Neuronal stem cell (in vitro differentiated cells): ENCODE measurements at regions not wholly inside any gene's neighbourhood (a gene's known extent, or its start where the extent isn't known, plus 50 kb on each side); places are given as distances from the start of the nearest gene placed in this dataset.

Experiments
- DNase-seq: peaks from one replicate; pipeline ENCODE4 v3.0.0-alpha.2; 2013; ENCODE audit warnings: low spot score
- H2AFZ ChIP-seq: one replicate; pipeline ENCODE4 v1.6.1; 2013; ENCODE audit warnings: mild to moderate bottlenecking, low read length, inconsistent platforms
- H2AK5ac ChIP-seq: 2 replicates; pipeline ENCODE4 v1.6.1; 2013; ENCODE audit warnings: low read depth, mild to moderate bottlenecking, inconsistent platforms, low read length, moderate library complexity, mixed read lengths
- H2BK120ac ChIP-seq: 2 replicates; pipeline ENCODE4 v1.6.1; 2013; ENCODE audit warnings: low read depth, mild to moderate bottlenecking, inconsistent platforms, low read length, moderate library complexity, mixed read lengths
- H2BK12ac ChIP-seq: one replicate; pipeline ENCODE4 v1.6.1; 2013; ENCODE audit warnings: low read length, inconsistent platforms
- H2BK15ac ChIP-seq: 2 replicates; pipeline ENCODE4 v1.6.1; 2013; ENCODE audit warnings: mild to moderate bottlenecking, low read length, inconsistent platforms, mixed read lengths
- H2BK5ac ChIP-seq: one replicate; pipeline ENCODE4 v1.6.1; 2013; ENCODE audit warnings: inconsistent platforms, mild to moderate bottlenecking, low read length, moderate library complexity
- H3K14ac ChIP-seq: one replicate; pipeline ENCODE4 v1.6.1; 2013; ENCODE audit warnings: low read length, inconsistent platforms
- H3K18ac ChIP-seq: 2 replicates; pipeline ENCODE4 v1.6.1; 2013; ENCODE audit warnings: low read length, inconsistent platforms
- H3K23ac ChIP-seq: 2 replicates; pipeline ENCODE4 v1.6.1; 2013; ENCODE audit warnings: low read depth, mild to moderate bottlenecking, mixed read lengths, low read length, inconsistent platforms; ENCODE audit not compliant: poor library complexity
- H3K27ac ChIP-seq: replicated peaks from 3 replicates; pipeline ENCODE4 v1.5.1; 2013; ENCODE audit warnings: low read length, inconsistent platforms
- H3K27me3 ChIP-seq, 3 experiments: 2 replicates each; pipeline ENCODE4 v1.6.1; 2013; ENCODE audit warnings: low read length in 3 of 3, mild to moderate bottlenecking in 2 of 3, inconsistent platforms in 1 of 3, low read depth in 1 of 3, mixed read lengths in 1 of 3, moderate library complexity in 1 of 3; ENCODE audit not compliant: control insufficient read depth in 3 of 3, insufficient read depth in 3 of 3
- H3K36me3 ChIP-seq, 2 donors: replicated peaks in 1 of 2; 2 replicates each; pipeline ENCODE4 v1.6.1; 2013; ENCODE audit warnings: low read length in 2 of 2; ENCODE audit not compliant: control insufficient read depth in 2 of 2, insufficient read depth in 2 of 2
- H3K4ac ChIP-seq: 2 replicates; pipeline ENCODE4 v1.6.1; 2013; ENCODE audit warnings: inconsistent platforms, mild to moderate bottlenecking, low read length, moderate library complexity
- H3K4me1 ChIP-seq, 2 donors: 1 replicate in 1 of 2; 2 replicates in 1 of 2; pipeline ENCODE4 v1.6.1; 2013; ENCODE audit warnings: low read length in 2 of 2, low read depth in 1 of 2; ENCODE audit not compliant: control insufficient read depth in 2 of 2, insufficient read depth in 1 of 2
- H3K4me2 ChIP-seq: one replicate; pipeline ENCODE4 v1.6.1; 2013; ENCODE audit warnings: mild to moderate bottlenecking, low read length, inconsistent platforms; ENCODE audit not compliant: insufficient read depth, poor library complexity, severe bottlenecking
- H3K4me3 ChIP-seq, 2 donors: 2 replicates each; pipeline ENCODE4 v1.5.1; 2013; ENCODE audit warnings: low read length in 2 of 2, mild to moderate bottlenecking in 2 of 2, inconsistent platforms in 1 of 2, moderate library complexity in 1 of 2
- H3K79me1 ChIP-seq: one replicate; pipeline ENCODE4 v1.6.1; 2013; ENCODE audit warnings: low read depth, mild to moderate bottlenecking, inconsistent platforms, low read length, moderate library complexity
- H3K9ac ChIP-seq: one replicate; pipeline ENCODE4 v1.6.1; 2013; ENCODE audit warnings: mild to moderate bottlenecking, low read depth, low read length, inconsistent platforms; ENCODE audit not compliant: poor library complexity
- H3K9me3 ChIP-seq, 2 donors: replicated peaks in 1 of 2; 2 replicates each; pipeline versions ENCODE3 to v1.6.1; 2013; ENCODE audit warnings: low read length in 2 of 2, mild to moderate bottlenecking in 2 of 2, inconsistent platforms in 1 of 2, low read depth in 1 of 2, mixed read lengths in 1 of 2, moderate library complexity in 1 of 2; ENCODE audit not compliant: control insufficient read depth in 2 of 2, insufficient read depth in 1 of 2
- H4K8ac ChIP-seq: one replicate; pipeline ENCODE4 v1.6.1; 2013; ENCODE audit warnings: low read depth, mild to moderate bottlenecking, inconsistent platforms, low read length, moderate library complexity
- H4K91ac ChIP-seq: one replicate; pipeline ENCODE4 v1.6.1; 2013; ENCODE audit warnings: low read length, low read depth, mild to moderate bottlenecking, inconsistent platforms; ENCODE audit not compliant: poor library complexity
- WGBS, 2 donors: extraction: QIAGEN DNeasy Blood & Tissue Kit; methylation state at CpG; one replicate each; pipeline ENCODE4 v1.1.7; 2013; ENCODE audit warnings: missing lambda C conversion rate in 2 of 2, mixed read lengths in 1 of 2; ENCODE audit not compliant: insufficient read length in 2 of 2, insufficient replicate concordance in 1 of 2; ENCODE audit errors: extremely low coverage in 2 of 2; 5-methylcytosine and 5-hydroxymethylcytosine counted together

DNA sequence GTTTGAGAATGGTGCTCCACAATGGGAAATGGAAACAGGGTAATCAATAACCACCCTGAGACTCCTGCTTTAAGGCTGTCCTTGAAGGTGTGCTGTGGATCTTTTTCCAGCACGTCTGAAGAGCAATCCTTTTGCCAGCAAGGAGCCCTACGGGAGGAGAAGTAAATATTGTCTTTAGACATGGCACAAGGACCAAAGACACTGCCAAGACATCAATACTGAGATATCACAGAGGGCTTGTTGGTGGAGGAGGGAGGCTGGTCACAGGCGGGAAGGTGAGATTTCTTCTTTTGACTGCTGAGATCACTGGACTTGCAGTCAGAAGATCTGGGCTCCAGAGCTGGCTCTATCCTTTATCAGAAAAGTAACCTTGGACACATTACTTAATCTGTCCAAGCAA is 135.0 kb upstream of the ZNF462 start:
- H3K4me2 ChIP-seq: no peak overlapping the region

DNA sequence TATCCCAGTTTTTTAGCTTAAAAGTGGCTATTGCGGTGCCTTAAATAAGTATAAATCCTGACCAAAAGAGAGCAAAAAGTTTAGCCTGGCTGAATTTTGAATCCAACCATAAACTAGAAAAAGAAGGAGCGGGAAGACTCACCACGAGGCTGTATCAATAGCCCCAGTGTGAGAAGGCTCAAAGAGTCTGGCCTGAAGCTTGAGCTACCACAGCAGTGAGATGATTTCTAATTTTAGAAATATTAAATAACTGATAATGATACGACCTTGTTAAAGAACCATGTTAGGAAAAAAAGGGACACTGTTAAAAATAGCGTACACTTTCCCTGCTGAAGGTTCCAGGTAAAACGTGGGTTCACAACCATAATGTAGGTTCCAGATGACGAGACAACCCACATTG is 134.1 kb upstream of the ZNF462 start:
- no peak overlapping the region for H2BK120ac ChIP-seq
- H2AK5ac ChIP-seq: no peak overlapping the region
- no peak overlapping the region for H2AFZ ChIP-seq
- H3K18ac ChIP-seq: no peak overlapping the region
- H2BK15ac ChIP-seq: no peak overlapping the region
- no peak overlapping the region for H4K8ac ChIP-seq
- H3K27me3 ChIP-seq: no peaks in the 10 kb centered on the region
- no peak overlapping the region for H3K4me2 ChIP-seq
- H2BK12ac ChIP-seq: no peak overlapping the region
- H3K4ac ChIP-seq: no peak overlapping the region
- H3K4me1 ChIP-seq: no peaks in the 10 kb centered on the region
- no peak overlapping the region for H4K91ac ChIP-seq
- no peak overlapping the region for H3K27ac ChIP-seq
- H3K4me3 ChIP-seq: no peak overlapping the region
- WGBS, 2 donors: no CpG with 5 or more reads among the region's 7 CpGs
- no peak overlapping the region for H3K9ac ChIP-seq
- no peak overlapping the region for H3K23ac ChIP-seq
- H3K14ac ChIP-seq: no peak overlapping the region
- DNase-seq: no peak
- H3K36me3 ChIP-seq: no peaks in the 10 kb centered on the region
- H3K79me1 ChIP-seq: no peaks in the 10 kb centered on the region
- H2BK5ac ChIP-seq: no peak overlapping the region
- H3K9me3 ChIP-seq: no peaks in the 10 kb centered on the region

More for the DNA sequence above, 135.0 kb upstream of the ZNF462 start:
- Histone ChIP-seq H3K9me3 (no peaks in the 10 kb centered on the region), H2AFZ (no peak overlapping the region), H2BK15ac (no peak overlapping the region), H2BK120ac (no peak overlapping the region), H3K18ac (no peak overlapping the region), H3K79me1 (no peaks in the 10 kb centered on the region), H2BK12ac (no peak overlapping the region), H2AK5ac (no peak overlapping the region), H3K27ac (no peak overlapping the region), H3K14ac (no peak overlapping the region), H3K4me1 (no peaks in the 10 kb centered on the region), H3K36me3 (no peaks in the 10 kb centered on the region), H4K8ac (no peak overlapping the region), H2BK5ac (no peak overlapping the region), H4K91ac (no peak overlapping the region), H3K4me3 (no peak overlapping the region), H3K4ac (no peak overlapping the region), H3K23ac (no peak overlapping the region), H3K9ac (no peak overlapping the region), H3K27me3 (no peaks in the 10 kb centered on the region)
- no CpG with 5 or more reads among the region's 3 CpGs for WGBS, 2 donors
- DNase-seq: no peak

DNA sequence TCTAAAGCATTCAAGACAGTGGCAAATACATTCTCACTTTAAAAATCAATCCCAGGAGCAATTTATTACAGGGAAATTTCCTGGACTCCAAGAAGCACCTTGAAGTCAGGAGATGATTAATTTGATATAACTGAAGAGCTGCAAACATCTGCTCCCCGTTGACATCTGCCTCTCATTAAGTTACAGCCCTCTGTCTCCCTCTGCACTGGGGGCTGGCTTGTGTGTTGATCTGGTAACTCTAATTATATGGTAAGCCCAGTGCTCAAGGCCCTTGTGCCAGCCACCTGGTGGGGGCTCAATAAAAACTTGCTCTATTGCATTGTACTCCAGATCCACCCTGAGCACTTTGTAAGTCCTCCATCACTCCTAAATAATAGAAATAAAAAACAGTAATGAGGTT is 131.1 kb upstream of the ZNF462 start:
- Histone ChIP-seq H3K14ac (no peak overlapping the region), H3K4me3 (no peak overlapping the region), H2AFZ (no peak overlapping the region), H2AK5ac (no peak overlapping the region), H3K4me1 (no peaks in the 10 kb centered on the region), H3K23ac (no peak overlapping the region), H3K4ac (no peak overlapping the region), H3K27ac (no peak overlapping the region), H2BK12ac (no peak overlapping the region), H3K18ac (no peak overlapping the region), H4K91ac (no peak overlapping the region), H3K36me3 (no peaks in the 10 kb centered on the region), H2BK15ac (no peak overlapping the region), H3K27me3 (no peaks in the 10 kb centered on the region), H4K8ac (no peak overlapping the region), H2BK120ac (no peak overlapping the region), H3K79me1 (no peaks in the 10 kb centered on the region), H2BK5ac (no peak overlapping the region), H3K9me3 (peaks cover 0 to 5% of the 10 kb centered on the region in 2 donors), H3K4me2 (no peak overlapping the region), H3K9ac (no peak overlapping the region)
- no CpG with 5 or more reads among the region's 1 CpG for WGBS, 2 donors
- no peak for DNase-seq

DNA sequence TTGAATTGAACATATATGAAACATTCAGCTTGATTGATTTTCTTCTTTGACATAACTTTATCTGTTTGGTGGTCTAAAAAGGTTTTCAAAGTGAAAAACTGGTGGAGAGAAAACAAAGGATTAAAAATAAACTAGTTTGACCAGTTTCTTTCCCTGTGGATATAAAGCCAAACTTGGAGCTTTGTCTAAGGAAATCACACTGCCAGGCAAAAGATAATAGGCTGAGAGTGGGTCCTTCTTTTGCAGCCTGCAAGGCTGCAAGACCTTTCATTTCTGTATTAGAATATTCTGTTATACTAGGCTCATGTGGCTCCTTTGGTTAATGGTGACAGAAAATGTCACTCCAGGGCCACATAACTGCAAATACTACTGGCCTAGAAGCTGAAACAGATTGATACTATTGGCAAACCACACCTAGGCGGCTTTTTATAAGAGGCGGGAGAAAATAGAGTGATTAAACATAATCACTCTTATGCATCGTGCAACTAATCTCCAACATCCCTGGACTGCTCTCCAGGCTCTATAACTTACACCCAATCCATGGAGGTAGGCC is 129.1 kb upstream of the ZNF462 start:
- H4K91ac ChIP-seq: no peak overlapping the region
- no peak overlapping the region for H3K18ac ChIP-seq
- no peak overlapping the region for H4K8ac ChIP-seq
- no peak overlapping the region for H3K23ac ChIP-seq
- no peak overlapping the region for H3K4ac ChIP-seq
- no peak overlapping the region for H2BK12ac ChIP-seq
- no peak for DNase-seq
- no peak overlapping the region for H3K4me3 ChIP-seq
- no peaks in the 10 kb centered on the region for H3K79me1 ChIP-seq
- H3K27me3 ChIP-seq: no peaks in the 10 kb centered on the region
- H3K9me3 ChIP-seq: peaks cover 0 to 5% of the 10 kb centered on the region in 2 donors
- no peak overlapping the region for H3K9ac ChIP-seq
- no peak overlapping the region for H2BK15ac ChIP-seq
- no peak overlapping the region for H2BK5ac ChIP-seq
- no peaks in the 10 kb centered on the region for H3K4me1 ChIP-seq
- no peak overlapping the region for H3K14ac ChIP-seq
- no peak overlapping the region for H3K4me2 ChIP-seq
- H2AK5ac ChIP-seq: no peak overlapping the region
- H2BK120ac ChIP-seq: no peak overlapping the region
- H3K36me3 ChIP-seq: no peaks in the 10 kb centered on the region
- peak overlapping the region; percentile 12 for H2AFZ ChIP-seq
- no peak overlapping the region for H3K27ac ChIP-seq
- no CpG with 5 or more reads among the region's 3 CpGs for WGBS, 2 donors
